NT2/D1 (cell line): ENCODE measurements at regions not wholly inside any gene's neighbourhood (a gene's known extent, or its start where the extent isn't known, plus 50 kb on each side); places are given as distances from the start of the nearest gene placed in this dataset.

ENCODE experiments used
- SUZ12 ChIP-seq: IDR thresholded peaks from 2 replicates; pipeline ENCODE4 v1.6.1; 2011; ENCODE audit not compliant: insufficient read length, insufficient read depth; ENCODE audit errors: extremely low read depth
- ZNF274 ChIP-seq: IDR thresholded peaks from 2 replicates; pipeline ENCODE4 v1.6.1; 2011; ENCODE audit warnings: mild to moderate bottlenecking, low read depth, low read length

DNA sequence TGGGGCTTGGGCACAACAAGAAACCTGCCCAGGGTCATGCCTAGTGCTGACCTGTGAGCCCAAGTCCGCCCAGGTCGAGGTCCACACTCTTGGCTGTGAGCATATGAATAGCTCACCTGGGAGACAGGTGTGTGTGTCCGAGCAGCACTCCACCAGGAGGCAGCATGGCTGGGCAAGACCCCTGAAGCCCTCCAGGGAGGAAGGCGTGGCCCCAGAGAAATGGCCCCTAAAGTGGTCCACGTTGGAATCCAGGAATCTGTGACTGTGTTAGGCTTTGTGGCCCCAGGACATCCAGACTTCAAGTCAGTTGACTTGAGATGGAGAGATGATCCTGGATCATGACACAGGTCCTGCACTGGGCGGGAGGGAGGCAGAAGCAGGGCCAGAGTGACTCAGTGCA is 138.8 kb downstream of the CPZ start:
- TF ChIP-seq ZNF274, result no peak
- TF ChIP-seq SUZ12, result no peak
